HG03432 (cell line): ENCODE measurements at regions not wholly inside any gene's neighbourhood (a gene's known extent, or its start where the extent isn't known, plus 50 kb on each side); places are given as distances from the start of the nearest gene placed in this dataset.

Experiments
- ATAC-seq: cut with Tn5 transposase; IDR thresholded peaks from one replicate; pipeline ENCODE4 v1.9.1; 2021; ENCODE audit warnings: mild to moderate bottlenecking, moderate library complexity; ENCODE audit not compliant: unreplicated experiment

DNA sequence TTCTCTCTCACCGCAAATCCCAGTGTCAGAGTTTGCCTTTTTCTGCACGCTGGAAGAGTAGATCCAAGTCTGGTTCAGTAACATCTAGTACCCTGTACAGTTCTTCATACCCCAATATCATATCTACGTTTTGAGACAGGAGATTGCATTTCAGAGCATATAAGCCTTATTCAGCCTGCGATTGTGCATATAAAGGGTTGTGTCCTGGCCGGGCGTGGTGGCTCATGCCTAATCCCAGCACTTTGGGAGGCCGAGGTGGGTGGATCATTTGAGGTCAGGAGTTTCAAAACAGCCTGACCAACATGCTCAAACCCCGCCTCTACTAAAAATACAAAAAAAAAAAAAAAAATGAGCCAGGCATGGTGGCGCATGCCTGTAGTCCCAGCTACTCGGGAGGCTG is 104.9 kb downstream of the MTNR1B start:
- no peak for ATAC-seq

DNA sequence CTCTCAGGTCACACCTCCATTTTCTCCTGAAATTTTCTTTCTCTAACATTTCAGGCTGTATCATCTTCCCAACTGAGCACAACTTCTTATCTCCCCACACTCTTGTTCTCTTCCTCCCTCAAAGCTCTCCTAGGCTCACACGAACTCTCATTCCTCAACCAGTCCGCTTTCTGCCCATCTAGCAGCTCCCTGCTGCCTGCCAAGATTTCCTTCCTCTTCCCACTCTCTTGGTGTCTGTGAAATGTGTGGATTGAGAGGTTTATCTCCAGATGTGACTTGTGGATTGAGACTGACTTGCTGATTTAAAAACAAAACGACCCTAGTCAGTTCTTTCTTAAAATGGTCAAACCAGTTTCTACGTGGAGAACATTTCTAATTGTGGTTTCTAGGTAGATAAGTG is 106.3 kb downstream of the MTNR1B start:
- no peak for ATAC-seq

- ATAC-seq = no peak
These were observed 110.8 kb downstream of the MTNR1B start for GRCh38 chr11:93080146-93080759.

DNA sequence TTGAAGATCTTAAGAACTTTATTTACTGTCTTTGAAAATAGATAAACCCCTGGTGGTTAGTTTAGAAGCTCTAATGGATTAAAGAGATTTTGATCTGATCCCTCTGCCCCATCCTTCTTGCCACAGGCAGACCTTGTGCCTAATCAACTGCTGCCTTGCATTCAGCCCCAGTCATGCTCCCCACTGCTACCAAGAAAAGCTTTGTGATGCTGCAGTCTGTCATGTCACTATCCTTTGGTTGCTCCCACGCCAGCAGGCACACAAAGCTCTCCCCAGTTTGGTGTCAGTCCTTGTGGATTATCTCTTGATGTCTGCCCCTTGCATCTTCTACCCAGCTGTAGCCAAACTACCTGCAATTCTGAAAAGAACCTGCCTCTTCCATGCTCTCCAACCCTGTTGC is 112.2 kb downstream of the MTNR1B start:
- ATAC-seq = no peak

- ATAC-seq = peak; percentile 53
These were observed 113.4 kb downstream of the MTNR1B start for GRCh38 chr11:93082900-93083299.

GRCh38 chr11:93084727-93085505 is 112.9 kb downstream of the SLC36A4 start:
- ATAC-seq = no peak

GRCh38 chr11:93089474-93090102 is 108.2 kb downstream of the SLC36A4 start:
- peak; percentile 65 for ATAC-seq
